SU-DHL-6 (cell line): ENCODE measurements at regions not wholly inside any gene's neighbourhood (a gene's known extent, or its start where the extent isn't known, plus 50 kb on each side); places are given as distances from the start of the nearest gene placed in this dataset.

Source experiments
- H2AFZ ChIP-seq: fragments of 200-600 bp; sonication (generic); 2 replicates; pipeline ENCODE4 v1.6.1; 2014; ENCODE audit warnings: low read depth, mild to moderate bottlenecking, moderate library complexity, mixed read lengths, antibody characterized with exemption, low read length; ENCODE audit not compliant: severe bottlenecking
- H3F3A ChIP-seq: fragments of 200-600 bp; shearing (Covaris generic); 2 replicates; pipeline ENCODE4 v1.6.0; 2016; ENCODE audit warnings: antibody characterized with exemption, mild to moderate bottlenecking; ENCODE audit not compliant: insufficient read depth
- H3K27ac ChIP-seq: fragments of 200-600 bp; sonication (generic); 2 replicates; pipeline ENCODE4 v1.5.1; 2016; ENCODE audit warnings: low read depth, mild to moderate bottlenecking, low read length, moderate library complexity, mixed read lengths
- H3K27me3 ChIP-seq: fragments of 200-600 bp; sonication (generic), shearing (Covaris generic); 2 replicates; pipeline ENCODE4 v1.6.0; 2014; ENCODE audit warnings: mild to moderate bottlenecking, low read length
- H3K36me3 ChIP-seq: fragments of 200-600 bp; sonication (generic); 2 replicates; pipeline ENCODE4 v1.6.1; 2014; ENCODE audit warnings: mild to moderate bottlenecking, low read length, mixed read lengths
- H3K4me2 ChIP-seq: fragments of 300-600, 200-600 bp; shearing (Covaris generic), sonication (generic); 2 replicates; pipeline ENCODE4 v1.6.0; 2014; ENCODE audit warnings: low read length, low read depth, mild to moderate bottlenecking; ENCODE audit not compliant: poor library complexity, severe bottlenecking
- H3K4me3 ChIP-seq: fragments of 200-600 bp; sonication (generic); 2 replicates; pipeline ENCODE4 v1.5.1; 2014; ENCODE audit warnings: antibody characterized with exemption, low read length, mild to moderate bottlenecking, mixed read lengths; ENCODE audit not compliant: insufficient read depth, poor library complexity, severe bottlenecking
- H3K79me2 ChIP-seq: fragments of 200-600 bp; sonication (generic); 2 replicates; pipeline ENCODE4 v1.6.1; 2014; ENCODE audit warnings: mild to moderate bottlenecking, low read length, moderate library complexity; ENCODE audit not compliant: insufficient read depth
- H3K9ac ChIP-seq: fragments of 200-600 bp; sonication (generic); 2 replicates; pipeline ENCODE4 v1.7.0; 2014; ENCODE audit warnings: mild to moderate bottlenecking, low read length
- H3K9me2 ChIP-seq: fragments of 200-600 bp; sonication (generic); replicated peaks from 2 replicates; pipeline ENCODE4 v1.6.1; 2014; ENCODE audit warnings: low read length; ENCODE audit not compliant: insufficient read depth
- H3K9me3 ChIP-seq: fragments of 200-600 bp; sonication (generic); 2 replicates; pipeline ENCODE4 v1.6.1; 2014; ENCODE audit warnings: low read length, mixed read lengths; ENCODE audit not compliant: insufficient read depth
- H4K20me1 ChIP-seq: fragments of 200-600 bp; sonication (generic); 2 replicates; pipeline ENCODE4 v1.6.1; 2014; ENCODE audit warnings: low read depth, mild to moderate bottlenecking, antibody characterized with exemption, low read length, moderate library complexity, mixed read lengths
- EZH2phosphoT487 ChIP-seq: fragments of 200-600 bp; sonication (generic), shearing (Covaris generic); conservative IDR thresholded peaks from 2 replicates; pipeline ENCODE4 v1.6.1; 2018; ENCODE audit warnings: mild to moderate bottlenecking, antibody characterized with exemption, low read length, moderate library complexity, mixed read lengths
- TF ChIP-seq, protein P1 (sequence below): fragments of 200-600 bp; sonication (generic); IDR thresholded peaks from one replicate; pipeline ENCODE4 v1.5.1; 2017; ENCODE audit warnings: antibody characterized with exemption, mild to moderate bottlenecking, low read length, moderate library complexity; ENCODE audit not compliant: insufficient read depth, poor library complexity, severe bottlenecking

DNA sequence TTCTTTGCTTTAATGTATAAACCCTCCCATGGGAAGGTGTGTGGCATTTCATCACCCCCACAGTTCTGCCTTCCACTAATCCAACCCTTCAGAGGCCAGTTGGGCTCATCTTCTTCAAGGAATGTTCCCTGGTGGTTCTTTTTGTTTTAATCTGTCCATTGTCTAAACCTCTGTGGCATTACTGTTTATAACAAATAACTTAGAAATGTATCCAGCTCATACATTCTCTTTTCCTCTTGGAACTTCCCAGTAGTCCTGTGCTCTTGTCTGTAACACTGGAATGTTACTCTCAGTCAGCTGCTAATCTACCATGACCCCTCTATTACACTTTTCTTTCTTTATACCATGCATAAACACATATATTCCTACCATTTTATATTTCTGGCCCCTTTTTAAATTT lies 213.5 kb upstream of the TARS1 start:
- no peaks in the 10 kb centered on the region for H3K9me2 ChIP-seq
- H3K36me3 ChIP-seq, result no peaks in the 10 kb centered on the region
- no peaks in the 10 kb centered on the region for H3K9me3 ChIP-seq
- H3K4me3 ChIP-seq, result no peak overlapping the region
- H3K9ac ChIP-seq, result no peak overlapping the region
- H3K27ac ChIP-seq, result no peak overlapping the region
- no peak overlapping the region for H3K4me2 ChIP-seq
- no peaks in the 10 kb centered on the region for H3F3A ChIP-seq
- no peak overlapping the region for H2AFZ ChIP-seq
- no peaks in the 10 kb centered on the region for H3K27me3 ChIP-seq
- no peaks in the 10 kb centered on the region for H3K79me2 ChIP-seq
- H4K20me1 ChIP-seq, result no peaks in the 10 kb centered on the region
- TF ChIP-seq, protein P1, sequence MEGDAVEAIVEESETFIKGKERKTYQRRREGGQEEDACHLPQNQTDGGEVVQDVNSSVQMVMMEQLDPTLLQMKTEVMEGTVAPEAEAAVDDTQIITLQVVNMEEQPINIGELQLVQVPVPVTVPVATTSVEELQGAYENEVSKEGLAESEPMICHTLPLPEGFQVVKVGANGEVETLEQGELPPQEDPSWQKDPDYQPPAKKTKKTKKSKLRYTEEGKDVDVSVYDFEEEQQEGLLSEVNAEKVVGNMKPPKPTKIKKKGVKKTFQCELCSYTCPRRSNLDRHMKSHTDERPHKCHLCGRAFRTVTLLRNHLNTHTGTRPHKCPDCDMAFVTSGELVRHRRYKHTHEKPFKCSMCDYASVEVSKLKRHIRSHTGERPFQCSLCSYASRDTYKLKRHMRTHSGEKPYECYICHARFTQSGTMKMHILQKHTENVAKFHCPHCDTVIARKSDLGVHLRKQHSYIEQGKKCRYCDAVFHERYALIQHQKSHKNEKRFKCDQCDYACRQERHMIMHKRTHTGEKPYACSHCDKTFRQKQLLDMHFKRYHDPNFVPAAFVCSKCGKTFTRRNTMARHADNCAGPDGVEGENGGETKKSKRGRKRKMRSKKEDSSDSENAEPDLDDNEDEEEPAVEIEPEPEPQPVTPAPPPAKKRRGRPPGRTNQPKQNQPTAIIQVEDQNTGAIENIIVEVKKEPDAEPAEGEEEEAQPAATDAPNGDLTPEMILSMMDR, result no peak
- TF ChIP-seq EZH2phosphoT487, result no peak

DNA sequence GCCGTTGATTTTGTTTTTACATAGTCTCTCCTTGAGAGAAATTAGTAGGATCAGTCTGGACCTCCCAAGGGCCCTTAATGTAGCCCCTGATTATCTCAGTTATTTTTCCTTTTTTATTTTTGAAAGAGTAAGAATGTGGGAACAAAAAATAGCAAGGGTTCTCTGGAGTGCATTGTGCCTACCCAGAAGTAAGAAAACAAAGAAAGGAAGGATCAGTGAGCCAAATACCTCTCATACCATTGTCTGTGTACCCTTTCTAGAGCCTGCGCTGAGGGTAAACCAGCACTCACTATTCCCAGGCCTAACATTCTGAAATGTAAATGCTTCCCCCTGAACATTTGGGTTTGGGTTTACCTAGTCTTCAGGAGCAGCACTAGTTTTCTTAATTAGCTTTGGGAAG lies 213.0 kb upstream of the TARS1 start:
- Histone ChIP-seq H3F3A (no peaks in the 10 kb centered on the region), H3K36me3 (no peaks in the 10 kb centered on the region), H3K27ac (no peak overlapping the region), H3K9ac (no peak overlapping the region), H3K79me2 (no peaks in the 10 kb centered on the region), H3K27me3 (no peaks in the 10 kb centered on the region), H3K4me3 (no peak overlapping the region), H3K4me2 (no peak overlapping the region), H3K9me2 (no peaks in the 10 kb centered on the region), H2AFZ (no peak overlapping the region), H4K20me1 (no peaks in the 10 kb centered on the region), H3K9me3 (no peaks in the 10 kb centered on the region)
- TF ChIP-seq EZH2phosphoT487, result no peak
- TF ChIP-seq, protein P1, result no peak

DNA sequence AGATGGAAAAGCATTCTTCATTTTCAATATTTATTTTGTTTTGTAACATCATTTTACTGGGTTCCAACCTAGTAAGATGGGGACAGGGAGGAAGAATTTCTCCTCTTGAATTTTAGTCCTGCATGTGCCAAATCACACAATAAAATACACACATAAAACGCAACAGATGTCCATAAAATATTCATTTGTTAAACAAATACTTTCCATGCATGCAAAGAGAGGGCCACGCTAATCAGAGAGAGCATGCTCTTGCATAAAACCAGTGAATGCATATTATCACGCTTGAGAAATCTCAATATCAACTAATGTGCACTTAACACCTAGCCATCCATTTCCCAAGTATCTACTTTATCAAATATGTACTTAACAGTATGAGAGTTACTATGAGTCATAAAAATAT lies 212.6 kb upstream of the TARS1 start:
- Histone ChIP-seq H4K20me1 (no peaks in the 10 kb centered on the region), H2AFZ (no peak overlapping the region), H3K79me2 (no peaks in the 10 kb centered on the region), H3K36me3 (no peaks in the 10 kb centered on the region), H3K9me3 (no peaks in the 10 kb centered on the region), H3K4me3 (no peak overlapping the region), H3K27ac (no peak overlapping the region), H3F3A (no peaks in the 10 kb centered on the region), H3K9me2 (no peaks in the 10 kb centered on the region), H3K9ac (no peak overlapping the region), H3K27me3 (no peaks in the 10 kb centered on the region), H3K4me2 (no peak overlapping the region)
- TF ChIP-seq EZH2phosphoT487, result no peak
- TF ChIP-seq, protein P1, result no peak

DNA sequence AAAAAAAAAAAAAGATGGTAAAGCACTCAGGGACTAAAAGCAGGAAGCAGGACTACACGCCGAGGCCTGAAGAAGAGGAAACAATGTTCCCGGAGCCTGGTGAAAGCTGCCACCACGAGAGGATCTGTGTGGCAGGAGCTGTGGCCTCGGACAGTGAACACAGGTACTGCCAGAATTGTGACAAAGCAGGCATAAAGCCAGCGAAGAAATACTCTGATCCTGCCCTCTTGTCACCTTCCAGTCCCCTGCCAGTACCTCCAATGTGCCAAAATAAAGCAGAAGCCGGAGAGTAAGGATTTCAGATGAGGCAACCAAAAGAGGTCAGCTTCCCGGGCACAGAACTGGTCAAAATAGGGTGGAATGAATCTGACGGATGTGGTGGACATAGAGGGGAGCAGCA lies 211.5 kb upstream of the TARS1 start:
- Histone ChIP-seq H3K4me3 (no peak overlapping the region), H3F3A (no peaks in the 10 kb centered on the region), H2AFZ (no peak overlapping the region), H3K9me2 (no peaks in the 10 kb centered on the region), H3K79me2 (no peaks in the 10 kb centered on the region), H4K20me1 (no peaks in the 10 kb centered on the region), H3K27me3 (no peaks in the 10 kb centered on the region), H3K27ac (no peak overlapping the region), H3K36me3 (no peaks in the 10 kb centered on the region), H3K4me2 (no peak overlapping the region), H3K9me3 (no peaks in the 10 kb centered on the region), H3K9ac (no peak overlapping the region)
- TF ChIP-seq EZH2phosphoT487, result no peak
- TF ChIP-seq, protein P1, result no peak
